Ramos (cell line): ENCODE measurements at regions not wholly inside any gene's neighbourhood (a gene's known extent, or its start where the extent isn't known, plus 50 kb on each side); places are given as distances from the start of the nearest gene placed in this dataset.

Experiments
- in situ Hi-C: fragments of 300-500 bp; cut with MboI; formaldehyde crosslinking; loops from one replicate; pipeline ENCODE4 v1.14.3; 2022; ENCODE audit warnings: low sequenced_read_pairs; ENCODE audit not compliant: unreplicated experiment

DNA sequence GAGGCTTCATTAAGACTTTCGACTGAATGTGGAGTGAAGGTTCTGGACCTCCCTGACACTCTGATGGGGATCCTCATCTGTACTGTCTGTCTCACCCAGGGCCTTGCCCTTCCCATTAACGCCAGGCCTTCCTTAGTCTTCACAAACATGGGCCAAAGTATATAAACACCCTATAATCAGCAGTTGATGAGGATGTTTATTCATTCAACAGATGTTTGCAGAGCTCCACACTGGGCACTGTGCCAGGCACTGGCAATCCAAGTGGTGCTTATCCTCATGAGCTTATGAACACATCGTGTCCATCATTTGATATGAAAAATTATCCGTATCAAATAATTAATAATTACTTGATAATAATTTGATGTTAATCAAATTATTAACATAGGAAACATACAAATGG is 454.4 kb downstream of the FUT8 start:
- in situ Hi-C loops = no loop called here

DNA sequence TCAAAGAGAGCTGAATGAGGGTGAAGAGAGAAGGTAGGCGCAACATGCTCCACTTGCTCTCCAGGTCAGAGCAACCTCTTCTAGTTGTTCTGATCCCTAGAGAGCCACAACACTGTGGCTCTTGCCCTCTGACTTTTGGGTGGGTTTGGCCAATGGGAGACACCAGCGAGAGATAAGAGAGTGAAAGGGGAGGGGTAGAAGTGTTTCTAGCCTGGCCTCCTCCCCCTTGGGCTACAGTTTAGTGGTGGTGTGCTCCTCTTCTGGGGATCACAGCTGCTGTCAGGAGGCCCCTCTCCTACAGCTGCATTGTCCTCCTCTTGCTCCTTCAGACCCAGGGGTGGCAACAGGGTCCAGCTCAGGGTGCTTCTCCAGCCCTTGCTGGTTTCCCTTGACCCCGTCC is 454.8 kb downstream of the FUT8 start:
- in situ Hi-C loops = no loop called here

DNA sequence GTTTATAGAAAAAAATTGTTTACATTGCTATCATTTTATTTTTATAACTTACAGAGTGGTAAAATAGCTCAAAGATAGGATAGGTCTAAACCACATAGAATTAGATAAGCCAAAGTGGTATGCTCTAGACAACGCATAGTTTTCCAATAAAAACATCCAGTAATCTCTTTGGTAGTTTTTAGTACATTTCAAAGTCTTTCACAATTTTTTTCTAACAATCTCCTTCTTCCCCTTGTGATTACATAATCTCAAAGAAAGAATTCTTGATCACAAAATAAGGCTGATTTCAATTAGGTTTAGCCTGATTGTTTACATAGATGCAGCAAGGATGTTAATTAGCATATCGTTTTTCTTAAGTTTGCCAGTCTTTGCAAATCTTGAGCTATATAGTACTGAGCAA is 460.0 kb downstream of the FUT8 start:
- in situ Hi-C loops = no loop called here

DNA sequence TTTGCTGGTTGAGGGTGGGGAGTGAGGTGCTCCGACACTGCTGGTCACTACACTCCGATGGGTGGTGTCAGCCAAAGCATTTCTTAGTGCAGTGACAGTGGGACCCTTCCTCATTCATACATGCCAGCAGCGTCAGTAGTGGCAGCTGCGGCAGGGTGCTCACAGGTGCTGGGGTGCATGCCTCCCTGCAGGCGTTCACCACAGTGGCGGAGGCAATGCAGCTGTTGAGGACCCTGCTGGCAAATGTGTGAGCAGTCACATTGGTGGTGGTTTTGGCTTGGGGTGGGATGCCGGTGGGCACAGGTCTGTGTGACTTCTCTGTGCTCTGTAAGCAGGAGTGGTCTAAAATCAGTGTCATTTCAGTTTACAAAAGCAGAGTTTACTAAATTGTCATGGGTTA is 464.6 kb downstream of the FUT8 start:
- in situ Hi-C loops = no loop called here

DNA sequence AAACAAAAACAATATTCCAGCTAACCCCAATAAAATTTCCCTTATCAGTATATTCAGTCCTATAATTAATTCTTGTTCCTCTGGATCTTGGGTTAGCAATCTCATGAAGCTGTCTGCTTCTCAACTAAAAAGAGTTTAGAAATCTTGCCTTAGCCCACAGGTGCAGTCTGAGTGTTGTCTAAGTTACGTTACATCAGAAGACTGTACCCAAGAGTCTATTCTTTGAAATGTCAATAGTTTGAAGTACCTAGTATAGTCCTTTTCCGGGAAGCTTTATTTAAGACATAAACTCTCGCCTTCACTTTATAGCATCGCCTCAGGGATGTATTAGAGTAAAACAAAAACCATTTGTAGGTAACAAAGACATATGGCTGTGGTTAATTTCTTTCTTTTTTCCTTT is 465.1 kb downstream of the FUT8 start:
- in situ Hi-C loops = no loop called here

DNA sequence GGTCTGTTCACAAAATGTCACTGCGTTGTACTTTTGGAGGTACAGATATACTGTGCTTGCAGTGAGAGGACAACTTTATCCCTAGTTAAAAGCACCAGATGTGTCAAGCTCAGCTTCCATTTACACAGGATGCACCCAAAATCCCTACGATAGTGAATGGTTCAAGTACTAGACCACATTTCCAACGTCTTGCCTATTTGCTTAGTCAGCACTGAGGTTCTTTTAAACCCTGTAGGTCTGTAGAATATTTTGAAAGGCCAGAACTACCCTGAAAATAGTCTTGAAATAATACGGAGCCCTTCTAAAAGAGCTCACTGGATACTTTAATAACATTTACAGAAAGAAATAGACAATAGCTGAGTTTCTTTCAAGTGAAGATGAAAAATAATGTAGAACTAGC is 466.1 kb downstream of the FUT8 start:
- in situ Hi-C loops = no loop called here

DNA sequence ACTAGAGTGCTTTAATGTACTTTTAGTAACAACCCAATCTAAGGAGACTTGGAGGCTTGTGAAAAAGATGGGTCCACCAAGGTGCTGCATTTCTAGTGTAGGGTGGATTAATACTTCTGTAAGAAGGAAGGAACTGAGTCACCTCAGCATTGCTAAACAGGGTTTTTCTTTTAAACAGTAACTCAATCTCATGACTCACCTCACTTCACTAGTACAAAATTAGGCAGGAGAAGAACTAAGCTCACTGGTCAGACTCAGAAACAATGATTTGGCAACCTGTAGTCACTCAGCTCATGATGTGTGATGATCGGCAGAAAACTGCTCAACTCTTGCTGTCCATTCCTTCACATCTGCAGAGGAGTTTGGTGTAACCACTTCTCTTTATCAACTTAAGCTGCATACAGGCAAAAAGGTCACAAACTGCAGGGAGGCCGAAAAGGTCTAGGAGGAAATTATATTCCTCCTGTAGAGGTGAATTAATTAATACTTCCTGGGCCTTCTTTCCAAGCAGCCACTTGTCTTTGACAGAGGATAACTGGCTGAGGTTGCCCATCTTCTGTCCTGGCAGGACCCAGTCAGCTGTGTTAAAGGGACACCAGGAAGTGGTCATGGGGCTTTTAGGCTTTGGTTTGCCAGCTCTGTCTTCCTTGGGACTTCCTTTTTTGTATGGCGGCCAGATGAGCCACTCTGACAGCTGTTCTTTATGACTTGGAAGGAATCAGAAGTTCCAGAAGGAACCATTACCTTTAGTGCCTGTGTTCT is 466.9 kb downstream of the FUT8 start:
- in situ Hi-C loops = no loop called here

DNA sequence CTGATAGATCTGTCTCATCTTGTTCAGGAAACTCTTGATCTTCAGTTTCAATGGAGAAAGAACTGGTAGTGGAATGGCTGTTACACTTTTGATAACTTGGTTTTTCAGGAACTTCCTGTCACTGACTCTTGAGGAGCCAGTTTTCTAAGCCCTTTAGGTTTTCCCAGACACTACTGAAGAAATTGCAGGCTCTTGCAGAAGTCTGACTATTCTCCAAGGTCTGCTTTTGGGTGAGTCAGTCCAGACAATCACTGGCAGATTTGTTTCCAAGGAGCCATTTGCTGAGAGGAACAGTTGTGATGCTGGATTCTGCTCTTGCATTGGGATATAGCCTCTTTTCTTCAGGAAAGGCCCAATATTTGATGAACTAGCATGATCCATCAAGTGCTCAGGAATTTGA is 468.0 kb downstream of the FUT8 start:
- in situ Hi-C loops = no loop called here

DNA sequence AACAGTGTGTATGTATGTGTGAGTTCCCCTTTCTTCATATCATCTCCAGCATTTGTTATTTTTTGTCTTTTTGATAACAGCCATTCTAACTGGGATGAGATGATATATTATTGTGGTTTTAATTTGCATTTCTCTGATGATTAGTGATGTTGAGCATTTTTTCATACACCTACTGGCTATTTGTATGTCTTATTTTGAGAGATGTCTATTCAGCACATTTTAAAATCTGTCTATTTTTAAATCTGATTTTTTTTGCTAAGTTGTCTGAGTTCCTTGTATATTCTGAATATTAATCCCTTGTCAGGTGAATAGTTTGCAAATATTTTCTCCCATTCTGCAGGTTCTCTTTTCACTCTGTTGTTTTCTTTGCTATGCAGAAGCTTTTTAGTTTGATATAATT is 469.1 kb downstream of the FUT8 start:
- in situ Hi-C loops = no loop called here

DNA sequence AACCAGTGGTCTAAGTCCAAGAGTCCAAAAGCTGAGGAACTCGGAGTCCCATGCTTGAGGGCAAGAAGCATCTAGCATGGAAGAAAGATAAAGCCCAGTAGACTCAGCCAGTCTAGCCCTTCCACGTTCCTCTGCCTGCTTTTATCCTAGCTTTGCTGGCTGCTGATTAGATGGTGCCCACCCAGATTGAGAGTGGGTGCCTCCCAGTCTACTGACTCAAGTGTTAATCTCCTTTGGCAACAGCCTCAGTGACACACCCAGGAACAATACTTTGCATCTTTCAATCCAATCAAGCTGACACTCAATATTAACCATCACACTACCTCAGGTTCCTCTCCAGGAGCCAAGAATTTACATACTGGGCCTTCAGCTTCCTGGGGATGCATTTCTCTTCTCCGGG is 476.1 kb downstream of the FUT8 start:
- in situ Hi-C loops = no loop called here

DNA sequence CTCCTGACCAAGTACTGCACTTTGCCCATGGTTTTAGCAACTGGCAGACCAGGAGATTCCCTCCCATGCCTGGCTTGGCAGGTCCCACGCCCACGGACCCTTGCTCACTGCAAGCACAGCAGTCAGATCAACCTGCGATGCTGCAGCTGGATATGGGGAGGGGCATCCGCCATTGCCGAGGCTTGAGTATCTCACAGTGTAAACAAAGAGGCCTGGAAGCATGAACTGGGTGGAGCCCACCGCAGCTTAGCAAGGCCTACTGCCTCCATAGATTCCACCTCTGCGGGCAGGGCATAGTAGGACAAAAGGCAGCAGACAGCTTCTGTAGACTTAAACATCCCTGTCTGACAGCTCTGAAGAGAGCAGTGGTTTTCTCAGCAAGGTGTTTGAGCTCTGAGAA is 479.8 kb downstream of the FUT8 start:
- in situ Hi-C loops = no loop called here

DNA sequence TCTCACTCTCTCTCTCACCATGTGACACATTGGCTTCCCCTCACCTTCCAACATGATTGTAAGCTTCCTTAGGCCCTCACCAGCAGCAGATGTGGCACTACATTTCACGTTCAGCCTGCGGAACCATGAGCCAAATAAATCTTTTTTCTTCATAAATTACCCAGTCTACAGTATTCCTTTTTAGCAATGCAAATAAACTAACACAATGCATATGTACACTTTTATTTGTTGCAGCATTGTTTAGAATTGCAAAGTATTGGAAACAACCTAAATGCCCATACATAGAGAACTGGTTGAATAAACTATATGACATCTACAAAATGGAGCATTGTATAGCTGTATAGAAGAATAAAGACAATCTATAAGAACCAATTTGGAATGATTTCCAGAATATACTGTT is 487.6 kb downstream of the FUT8 start:
- in situ Hi-C loops = no loop called here

DNA sequence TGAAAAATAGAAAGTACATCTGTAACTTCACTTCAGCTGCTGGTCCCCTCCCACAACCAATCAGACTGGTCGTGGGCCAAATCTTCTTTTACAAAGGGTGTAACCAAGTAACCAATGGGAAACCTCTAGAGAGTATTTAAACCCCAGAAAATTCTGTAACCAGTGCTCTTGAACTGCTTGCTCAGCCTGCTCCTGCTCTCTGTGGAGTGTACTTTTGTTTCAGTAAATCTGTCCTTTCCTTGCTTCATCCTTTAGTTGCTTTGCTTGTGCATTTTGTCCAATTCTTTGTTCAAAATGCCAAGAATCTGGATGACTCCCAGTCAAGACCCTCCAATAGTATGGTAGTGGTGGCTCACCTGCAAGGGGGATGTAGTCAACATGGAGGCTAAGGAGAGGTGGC is 489.1 kb downstream of the FUT8 start:
- in situ Hi-C loops = no loop called here

DNA sequence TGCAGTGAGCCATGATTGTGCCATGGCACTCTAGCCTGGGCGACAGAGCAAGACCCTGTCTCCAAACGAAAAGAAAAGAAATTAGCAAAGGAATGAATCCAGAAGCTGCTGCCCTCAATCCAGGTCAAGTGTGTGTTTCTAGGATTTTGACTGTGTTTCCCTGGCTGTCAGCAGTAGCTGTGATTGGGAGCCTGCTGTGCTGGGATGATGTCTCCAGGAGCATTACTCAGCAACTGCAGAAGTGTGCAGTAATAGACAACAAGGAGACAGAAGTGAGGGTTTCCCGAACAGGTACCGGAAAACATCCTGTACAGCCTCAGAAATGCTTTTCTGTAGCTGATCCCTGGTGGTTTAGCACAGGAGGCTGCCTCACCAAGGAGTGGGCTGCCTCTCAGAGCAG is 492.5 kb downstream of the FUT8 start:
- in situ Hi-C loops = no loop called here

DNA sequence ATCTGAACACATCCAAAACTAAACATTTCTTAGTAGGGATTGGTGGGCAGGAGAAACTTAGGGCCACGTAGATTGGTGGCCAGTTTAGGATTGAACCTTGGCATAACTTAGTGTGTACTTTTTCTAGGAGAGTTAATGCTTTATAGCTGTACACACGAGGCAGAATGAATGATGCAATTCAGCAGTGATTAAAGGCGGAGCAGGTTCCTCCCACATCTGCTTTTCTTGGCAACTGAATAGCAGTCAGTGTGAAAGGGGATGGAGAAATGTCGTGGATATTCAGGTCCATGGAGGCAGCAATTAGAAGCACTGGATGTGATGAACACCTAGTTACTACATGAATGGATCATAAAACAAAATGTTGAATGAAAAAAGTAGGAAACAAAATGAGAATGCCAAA is 493.8 kb downstream of the FUT8 start:
- in situ Hi-C loops = no loop called here

DNA sequence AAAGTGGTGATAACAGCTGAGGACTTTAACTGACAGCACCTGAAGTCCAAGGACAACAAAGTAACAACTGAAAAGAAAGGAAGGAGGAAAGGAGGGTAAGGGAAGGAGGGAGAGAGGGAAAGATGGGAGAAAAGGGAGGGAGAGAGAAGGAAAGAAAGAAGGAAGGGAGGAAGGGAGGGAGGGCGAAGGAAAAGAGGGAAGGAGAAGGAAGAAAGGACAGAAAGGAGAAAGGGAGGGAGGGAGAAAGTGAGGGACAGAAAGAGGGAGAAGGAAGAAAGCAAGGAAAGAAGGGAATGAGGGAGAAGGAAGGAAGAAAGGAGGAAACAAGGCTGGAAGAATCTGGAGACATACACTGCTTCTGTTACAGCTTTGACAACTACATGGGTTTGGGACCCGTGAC is 494.4 kb downstream of the FUT8 start:
- in situ Hi-C loops = no loop called here

DNA sequence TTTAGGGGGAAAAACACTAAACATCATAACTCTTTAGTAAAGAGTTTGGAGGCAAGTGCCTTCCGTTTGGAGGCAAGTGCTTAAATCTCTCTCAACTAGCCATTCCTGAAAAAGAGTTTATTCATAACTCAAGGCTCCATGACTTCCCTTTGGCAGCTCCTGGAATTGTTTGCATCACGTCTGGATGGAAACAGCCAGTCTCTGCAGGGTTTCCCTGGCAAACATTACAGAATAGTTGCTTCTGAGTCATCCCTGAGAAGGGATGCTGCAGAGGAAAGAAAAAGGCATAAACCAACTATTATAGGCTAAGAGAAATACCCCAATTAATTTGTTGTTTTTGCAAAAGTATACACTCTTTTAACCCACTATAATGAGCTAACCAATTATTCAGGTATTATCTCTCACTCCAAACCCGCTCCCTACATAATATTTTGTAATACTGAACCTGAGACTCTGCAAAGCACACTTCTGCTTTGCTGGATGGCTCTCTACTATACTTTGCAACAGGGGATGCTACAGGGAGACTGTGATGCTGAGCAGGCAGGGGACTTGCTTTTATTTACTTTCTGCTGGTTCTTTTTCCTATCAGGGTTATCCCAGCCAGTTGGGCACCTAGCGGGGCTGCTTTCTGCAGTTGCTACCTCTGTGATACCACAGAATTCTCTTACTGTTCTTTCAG is 497.7 kb downstream of the FUT8 start:
- in situ Hi-C loops = no loop called here

DNA sequence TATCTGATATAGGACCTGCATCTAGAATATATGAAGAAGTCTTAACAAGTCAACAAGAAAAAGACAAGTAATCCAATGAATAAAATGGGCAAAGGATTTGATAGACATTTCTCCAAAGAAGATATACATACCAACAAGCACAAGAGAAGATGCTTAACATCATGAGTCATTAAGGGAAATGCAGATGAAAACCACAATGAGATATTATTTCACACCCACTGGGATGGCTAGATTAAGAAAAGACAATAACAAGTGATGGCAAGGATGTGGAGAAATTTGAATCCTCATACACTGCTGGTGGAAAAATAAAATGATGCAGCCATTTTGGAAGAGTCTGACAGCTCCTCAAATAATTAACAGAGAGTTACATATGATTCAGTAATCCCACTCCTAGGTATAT is 502.6 kb downstream of the FUT8 start:
- in situ Hi-C loops = no loop called here

DNA sequence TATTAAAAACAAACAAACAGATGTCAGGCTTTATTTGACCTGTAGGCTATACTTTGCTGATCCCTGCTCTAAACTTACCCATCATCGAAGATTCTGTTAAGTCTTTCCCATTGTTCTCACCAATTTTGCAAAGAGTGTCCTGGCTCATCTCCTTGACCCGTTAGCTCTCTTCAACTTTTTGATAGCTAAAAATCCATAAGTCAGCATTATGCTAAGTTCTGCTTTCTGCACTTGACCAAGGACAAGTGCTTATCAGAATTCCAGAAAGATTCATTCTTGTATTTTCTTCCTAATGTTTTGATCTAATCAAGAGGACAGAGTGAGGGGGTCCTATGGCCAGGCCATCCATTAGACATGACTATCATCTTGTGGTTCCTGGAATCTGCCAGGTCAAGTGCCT is 503.5 kb downstream of the FUT8 start:
- in situ Hi-C loops = no loop called here

DNA sequence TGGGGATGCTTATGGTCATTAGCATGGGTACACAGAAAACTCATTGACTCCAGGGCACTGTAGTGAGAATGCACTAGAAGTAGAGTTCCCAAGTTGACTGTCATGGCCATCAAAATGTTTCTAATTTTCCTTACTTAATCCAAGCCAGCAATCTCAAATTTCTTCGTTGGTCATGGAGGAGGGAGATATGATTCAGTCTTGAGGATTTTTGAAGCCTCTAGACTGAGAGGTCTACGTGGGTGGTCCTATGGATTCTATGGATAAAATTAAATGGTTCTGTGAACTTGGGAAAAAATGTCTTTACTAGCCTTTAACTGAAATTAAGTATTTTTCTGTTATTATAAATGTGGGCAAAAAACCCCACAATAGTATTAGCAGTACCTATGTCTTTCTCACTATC is 508.5 kb downstream of the FUT8 start:
- in situ Hi-C loops = no loop called here

DNA sequence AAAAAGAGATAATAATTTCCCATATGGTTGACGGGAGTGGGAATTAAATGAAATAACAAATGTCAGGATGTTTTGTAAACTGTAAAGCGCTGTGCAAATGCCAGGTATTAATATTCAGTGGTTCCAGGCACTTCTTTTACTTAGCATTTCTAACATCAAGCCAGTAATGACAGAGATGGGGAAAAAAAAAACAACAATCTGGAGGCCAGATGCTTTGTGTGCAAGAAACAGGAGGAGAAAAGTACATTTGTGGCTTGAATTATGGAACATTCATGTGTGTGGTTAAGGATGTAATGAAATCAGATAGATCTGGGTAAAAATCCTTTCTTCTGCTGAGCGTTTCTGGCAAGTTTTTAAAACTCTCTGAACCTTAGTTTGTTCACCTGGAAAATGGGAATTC is 509.6 kb downstream of the FUT8 start:
- in situ Hi-C loops = no loop called here

DNA sequence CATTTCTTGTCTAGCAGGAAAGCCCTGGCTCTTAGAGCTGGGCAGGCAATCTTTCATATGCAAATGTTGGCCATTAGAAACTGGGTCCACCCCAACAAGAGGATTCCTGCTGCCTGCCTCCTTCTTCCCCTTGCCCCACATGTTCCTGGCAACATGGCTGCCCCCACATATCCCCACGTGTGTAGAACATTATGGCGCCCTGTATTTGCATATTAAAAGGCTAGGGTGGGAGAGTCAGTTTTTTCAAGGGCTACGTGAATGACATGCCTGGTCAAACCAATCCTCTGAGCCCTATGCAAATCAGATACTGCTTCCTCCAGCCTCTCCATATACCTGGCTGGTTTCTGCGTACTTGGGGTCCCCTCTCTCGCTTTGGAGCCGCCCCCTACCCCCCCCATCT is 514.0 kb downstream of the FUT8 start:
- in situ Hi-C loops = no loop called here
